Epidermal melanocyte (primary cell): ENCODE measurements at regions not wholly inside any gene's neighbourhood (a gene's known extent, or its start where the extent isn't known, plus 50 kb on each side); places are given as distances from the start of the nearest gene placed in this dataset.
"Not testable (repeated sequence)": the region's sequence is repeated elsewhere in the genome, so short reads cannot be mapped to it uniquely, and the experiment has no call there.

Experiments
- DNase-seq: peaks from one replicate; pipeline ENCODE4 v3.0.0; 2011; ENCODE audit warnings: low spot score; ENCODE audit not compliant: insufficient read length

- DNase-seq: no peak
Observed at GRCh38 chr1:82125866-82126265, 325.1 kb downstream of the ADGRL2 start.

GRCh38 chr1:82125119-82125518 is 324.4 kb downstream of the ADGRL2 start:
- DNase-seq: no peak

GRCh38 chr1:82121421-82121820 is 320.7 kb downstream of the ADGRL2 start:
- DNase-seq: no peak

GRCh38 chr1:82116105-82116504 is 315.4 kb downstream of the ADGRL2 start:
- DNase-seq: no peak

- no peak for DNase-seq
Observed at GRCh38 chr1:82114887-82115286, 314.2 kb downstream of the ADGRL2 start.

- DNase-seq: no peak
Observed at GRCh38 chr1:82110366-82111254, 309.9 kb downstream of the ADGRL2 start.

GRCh38 chr1:82108843-82109242 is 308.1 kb downstream of the ADGRL2 start:
- DNase-seq: no peak

- no peak for DNase-seq
Observed at GRCh38 chr1:82106672-82107071, 305.9 kb downstream of the ADGRL2 start.

- DNase-seq: no peak
Observed at GRCh38 chr1:82099170-82099569, 298.4 kb downstream of the ADGRL2 start.

- no peak for DNase-seq
Observed at GRCh38 chr1:82094136-82094535, 293.4 kb downstream of the ADGRL2 start.

GRCh38 chr1:82091729-82092128 is 291.0 kb downstream of the ADGRL2 start:
- no peak for DNase-seq

- no peak for DNase-seq
Observed at GRCh38 chr1:82091265-82091664, 290.5 kb downstream of the ADGRL2 start.

- DNase-seq: no peak
Observed at GRCh38 chr1:82090104-82090503, 289.4 kb downstream of the ADGRL2 start.

- no peak for DNase-seq
Observed at GRCh38 chr1:82086739-82087138, 286.0 kb downstream of the ADGRL2 start.

GRCh38 chr1:82079607-82080006 is 278.9 kb downstream of the ADGRL2 start:
- no peak for DNase-seq

- no peak for DNase-seq
Observed at GRCh38 chr1:82073659-82074058, 272.9 kb downstream of the ADGRL2 start.

GRCh38 chr1:82073071-82073470 is 272.3 kb downstream of the ADGRL2 start:
- DNase-seq: no peak

GRCh38 chr1:82065916-82066315 is 265.2 kb downstream of the ADGRL2 start:
- DNase-seq: no peak

GRCh38 chr1:82064691-82065090 is 264.0 kb downstream of the ADGRL2 start:
- no peak for DNase-seq

GRCh38 chr1:82062206-82062605 is 261.5 kb downstream of the ADGRL2 start:
- DNase-seq: no peak

GRCh38 chr1:82059959-82060358 is 259.2 kb downstream of the ADGRL2 start:
- DNase-seq: no peak

- DNase-seq: no peak
Observed at GRCh38 chr1:82057011-82057410, 256.3 kb downstream of the ADGRL2 start.

- DNase-seq: not testable (repeated sequence)
Observed at GRCh38 chr1:82055375-82055774, 254.6 kb downstream of the ADGRL2 start.
